LNCaP clone FGC (cell line): ENCODE measurements at regions not wholly inside any gene's neighbourhood (a gene's known extent, or its start where the extent isn't known, plus 50 kb on each side); places are given as distances from the start of the nearest gene placed in this dataset.
"Not testable (repeated sequence)": the region's sequence is repeated elsewhere in the genome, so short reads cannot be mapped to it uniquely, and the experiment has no call there.

Experiments
- DNase-seq: peaks from one replicate; pipeline ENCODE4 v3.0.0-alpha.2; 2011; ENCODE audit warnings: low read depth
- H3K4me3 ChIP-seq: 2 replicates; pipeline ENCODE4 v1.5.1; 2011; ENCODE audit warnings: mild to moderate bottlenecking, low read depth, low read length, control low read depth
- TF ChIP-seq, protein P1 (sequence below): IDR thresholded peaks from 2 replicates; pipeline ENCODE4 v1.5.1; 2012; ENCODE audit warnings: mild to moderate bottlenecking; ENCODE audit not compliant: control insufficient read depth, insufficient read depth; ENCODE audit errors: extremely low read depth

DNA sequence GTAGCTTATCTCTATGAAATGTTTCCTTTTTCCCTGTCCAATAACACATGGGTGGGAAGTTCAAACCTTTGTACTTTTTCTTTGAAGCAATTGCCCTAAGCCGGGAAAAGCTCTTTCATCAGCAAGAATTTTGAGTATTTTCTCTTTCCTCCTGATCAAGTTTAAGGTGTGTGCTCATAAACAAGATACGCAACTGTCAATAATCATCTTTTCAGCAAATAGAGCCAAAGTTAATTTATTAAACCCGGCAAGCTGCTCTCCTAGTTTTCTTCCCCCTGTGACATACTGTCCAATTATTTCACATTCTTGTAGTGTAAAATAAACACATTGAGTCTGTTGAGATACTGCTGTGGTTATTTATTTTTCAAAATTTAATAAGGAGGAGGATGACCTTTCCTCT lies 194.4 kb downstream of the EDN1 start:
- DNase-seq, result peak; percentile 37
- no peak overlapping the region for H3K4me3 ChIP-seq
- TF ChIP-seq, protein P1, sequence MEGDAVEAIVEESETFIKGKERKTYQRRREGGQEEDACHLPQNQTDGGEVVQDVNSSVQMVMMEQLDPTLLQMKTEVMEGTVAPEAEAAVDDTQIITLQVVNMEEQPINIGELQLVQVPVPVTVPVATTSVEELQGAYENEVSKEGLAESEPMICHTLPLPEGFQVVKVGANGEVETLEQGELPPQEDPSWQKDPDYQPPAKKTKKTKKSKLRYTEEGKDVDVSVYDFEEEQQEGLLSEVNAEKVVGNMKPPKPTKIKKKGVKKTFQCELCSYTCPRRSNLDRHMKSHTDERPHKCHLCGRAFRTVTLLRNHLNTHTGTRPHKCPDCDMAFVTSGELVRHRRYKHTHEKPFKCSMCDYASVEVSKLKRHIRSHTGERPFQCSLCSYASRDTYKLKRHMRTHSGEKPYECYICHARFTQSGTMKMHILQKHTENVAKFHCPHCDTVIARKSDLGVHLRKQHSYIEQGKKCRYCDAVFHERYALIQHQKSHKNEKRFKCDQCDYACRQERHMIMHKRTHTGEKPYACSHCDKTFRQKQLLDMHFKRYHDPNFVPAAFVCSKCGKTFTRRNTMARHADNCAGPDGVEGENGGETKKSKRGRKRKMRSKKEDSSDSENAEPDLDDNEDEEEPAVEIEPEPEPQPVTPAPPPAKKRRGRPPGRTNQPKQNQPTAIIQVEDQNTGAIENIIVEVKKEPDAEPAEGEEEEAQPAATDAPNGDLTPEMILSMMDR, result no peak

DNA sequence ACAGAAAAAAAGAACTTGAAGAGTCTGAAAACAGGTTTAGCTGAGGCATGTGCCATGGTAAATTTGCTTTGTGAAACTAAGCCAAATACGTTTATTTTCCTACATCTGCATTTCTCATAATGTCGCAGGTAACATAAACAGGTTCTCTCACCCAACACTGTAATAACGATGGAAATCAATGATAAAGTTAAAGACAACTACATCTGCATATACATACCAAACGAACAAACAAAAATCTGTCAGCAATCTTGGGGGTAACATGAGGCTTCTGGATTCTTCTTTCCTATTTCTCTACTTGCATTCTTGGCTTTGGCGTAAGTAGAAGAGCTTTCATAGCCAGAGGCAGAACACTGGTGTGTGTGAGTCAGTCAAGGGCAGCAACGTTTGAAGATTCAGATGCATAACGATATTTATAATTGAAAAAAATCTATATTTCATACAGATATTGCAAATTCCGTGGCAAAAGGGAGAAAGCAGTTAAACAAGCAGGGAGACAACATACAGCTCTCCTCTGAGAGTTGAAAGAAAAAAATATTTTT lies 195.1 kb downstream of the EDN1 start:
- H3K4me3 ChIP-seq, result no peak overlapping the region
- TF ChIP-seq, protein P1, result no peak
- DNase-seq, result peak; percentile 62

DNA sequence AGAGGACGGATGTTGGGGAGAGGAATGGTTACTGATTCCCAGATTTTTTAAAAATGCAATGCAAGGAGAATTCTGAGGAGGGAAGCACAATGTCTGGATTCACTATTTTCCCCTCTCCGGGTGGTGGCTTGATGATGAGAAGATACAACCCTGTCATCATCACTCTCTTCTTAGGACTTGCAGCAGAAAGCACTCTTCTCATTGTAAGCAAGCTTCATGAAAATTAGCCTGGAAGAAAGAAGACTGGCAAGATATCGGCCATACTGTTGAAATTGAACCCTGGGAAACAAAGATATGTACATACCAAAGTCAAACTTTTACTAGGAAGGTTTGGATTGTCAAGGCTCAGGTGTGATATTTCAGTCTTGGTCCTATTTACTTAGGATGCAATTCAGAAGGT lies 195.7 kb downstream of the EDN1 start:
- no peak overlapping the region for H3K4me3 ChIP-seq
- TF ChIP-seq, protein P1, result no peak
- no peak for DNase-seq

DNA sequence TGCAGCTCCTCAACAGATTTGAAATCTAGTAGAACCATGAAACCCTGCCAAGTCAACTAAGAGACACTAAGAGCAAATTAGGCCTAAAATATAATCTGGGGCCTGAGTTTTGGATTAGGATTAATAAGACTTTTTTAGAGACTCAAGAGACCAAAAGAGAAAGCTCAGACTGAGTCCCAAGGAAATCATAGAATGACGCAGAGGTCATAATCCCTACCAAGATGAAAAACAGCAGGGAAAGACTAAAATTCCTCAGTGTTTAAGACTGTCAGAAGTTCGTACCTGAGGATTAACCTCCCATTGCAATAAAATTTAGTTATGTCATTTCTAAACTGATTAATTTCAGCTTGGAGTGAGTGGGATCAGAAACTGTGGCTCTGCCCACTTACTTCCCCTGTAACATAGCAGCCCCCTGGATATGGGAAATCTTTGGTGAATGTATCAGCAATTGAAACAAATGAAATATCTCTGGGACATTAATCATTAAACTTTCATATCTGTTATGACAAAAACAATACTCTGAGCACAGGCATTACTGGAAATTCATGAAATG lies 200.3 kb downstream of the EDN1 start:
- DNase-seq, result no peak
- TF ChIP-seq, protein P1, result no peak
- no peak overlapping the region for H3K4me3 ChIP-seq

DNA sequence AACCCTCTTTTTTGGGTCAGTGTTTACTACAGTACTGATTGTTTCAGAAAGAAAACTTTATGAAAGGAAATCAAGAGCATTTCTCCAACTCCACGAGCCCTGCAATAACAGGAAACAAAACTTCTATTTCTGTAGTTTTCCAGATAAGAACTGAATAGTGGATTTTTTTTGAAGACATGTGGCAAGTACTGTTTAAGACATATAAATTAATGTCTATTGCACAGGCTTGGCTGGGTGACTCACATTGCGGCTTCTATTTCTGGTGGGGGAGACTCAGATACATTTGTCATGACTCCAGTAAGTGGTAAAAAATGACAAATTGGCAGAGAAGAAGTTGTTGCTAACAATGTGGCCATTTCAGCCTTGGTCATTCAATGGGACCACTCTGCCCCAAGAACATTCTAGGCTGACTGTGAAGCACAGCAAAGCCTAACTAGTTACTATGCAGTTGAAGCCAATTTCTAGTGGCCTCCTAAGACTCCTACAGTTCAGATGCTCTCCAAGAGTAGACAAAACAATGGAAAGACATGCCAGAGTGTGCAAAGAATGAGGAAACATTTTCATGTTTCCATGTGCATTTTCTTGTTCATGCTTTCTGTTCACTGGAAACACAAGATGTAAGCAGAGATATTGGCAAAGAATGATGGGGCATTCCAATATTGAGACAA lies 200.9 kb downstream of the EDN1 start:
- DNase-seq, result no peak
- TF ChIP-seq, protein P1, result no peak
- no peak overlapping the region for H3K4me3 ChIP-seq

DNA sequence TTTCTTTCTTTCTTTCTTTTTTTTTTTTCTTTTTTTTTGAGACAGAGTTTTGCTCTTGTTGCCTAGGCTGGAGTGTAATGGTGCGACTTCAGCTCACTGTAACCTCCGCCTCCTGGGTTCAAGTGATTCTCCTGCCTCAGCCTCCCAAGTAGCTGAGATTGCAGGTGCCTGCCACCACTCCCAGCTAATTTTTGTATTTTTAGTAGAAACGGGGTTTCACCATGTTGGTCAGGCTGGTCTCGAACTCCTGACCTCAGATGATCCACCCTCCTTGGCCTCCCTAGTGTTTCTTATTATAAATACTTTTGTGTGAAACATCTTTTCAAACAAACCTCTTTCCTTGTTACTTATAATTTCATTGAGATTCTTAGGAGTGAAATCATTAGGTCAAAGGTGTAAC lies 202.8 kb downstream of the EDN1 start:
- H3K4me3 ChIP-seq, DNase-seq: not testable (repeated sequence)

DNA sequence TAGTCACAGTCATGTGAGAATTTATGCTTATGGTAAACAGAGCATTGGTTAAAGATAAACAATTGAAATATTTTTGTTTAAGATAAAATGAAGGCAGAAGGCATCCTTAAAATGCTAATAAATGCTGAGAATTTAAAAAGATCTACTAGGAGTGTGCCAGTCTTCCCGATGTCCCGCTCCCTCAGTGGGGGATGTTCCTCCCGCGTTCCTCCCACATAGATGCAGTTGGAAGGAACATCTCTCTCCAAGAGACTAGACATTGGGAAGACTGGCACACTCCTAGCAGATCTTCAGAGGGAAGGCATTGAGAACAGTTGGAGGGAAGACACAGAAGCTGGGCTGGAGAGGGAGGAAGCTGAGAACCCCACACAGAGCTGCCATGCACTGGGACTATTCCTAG lies 203.3 kb downstream of the EDN1 start:
- TF ChIP-seq, protein P1, result no peak
- H3K4me3 ChIP-seq, result no peak overlapping the region
- no peak for DNase-seq
